ENCODE measurements at regions not wholly inside any gene's neighbourhood (a gene's known extent, or its start where the extent isn't known, plus 50 kb on each side); places are given as distances from the start of the nearest gene placed in this dataset.
"Not testable (repeated sequence)": the region's sequence is repeated elsewhere in the genome, so short reads cannot be mapped to it uniquely, and the experiment has no call there.

- Histone ChIP-seq H3K9ac (ENCODE audit: low read length in 5 of 5) (no peak overlapping the region), H3K4me3 (ENCODE audit: low read depth in 1 of 5, low read length in 5 of 5) (no peak overlapping the region), H3K4me1 (ENCODE audit: control insufficient read depth in 5 of 5, insufficient read depth in 5 of 5, low read length in 5 of 5) (no peaks in the 10 kb centered on the region), H3K27ac (ENCODE audit: low read depth, low read length) (no peak overlapping the region), H3K36me3 (ENCODE audit: control insufficient read depth in 5 of 5, insufficient read depth in 5 of 5, low read length in 5 of 5) (no peaks in the 10 kb centered on the region), H3K27me3 (ENCODE audit: control insufficient read depth in 5 of 5, insufficient read depth in 4 of 5, low read length in 5 of 5) (no peaks in the 10 kb centered on the region), H3K9me3 (ENCODE audit: control insufficient read depth in 5 of 5, low read length in 5 of 5) (peaks cover 0 to 6% (median 0%) of the 10 kb centered on the region in 5 donors)
These were observed 189.9 kb upstream of the NDUFV2 start for GRCh38 chr18:8912348-8913326.

- H3K4me1 ChIP-seq (ENCODE audit: control insufficient read depth in 5 of 5, insufficient read depth in 5 of 5, low read length in 5 of 5); H3K36me3 ChIP-seq (ENCODE audit: control insufficient read depth in 5 of 5, insufficient read depth in 5 of 5, low read length in 5 of 5); H3K27ac ChIP-seq (ENCODE audit: low read depth, low read length); H3K27me3 ChIP-seq (ENCODE audit: control insufficient read depth in 5 of 5, insufficient read depth in 4 of 5, low read length in 5 of 5); H3K9ac ChIP-seq (ENCODE audit: low read length in 5 of 5); H3K9me3 ChIP-seq (ENCODE audit: control insufficient read depth in 5 of 5, low read length in 5 of 5); H3K4me3 ChIP-seq (ENCODE audit: low read depth in 1 of 5, low read length in 5 of 5): not testable (repeated sequence)
These were observed 188.7 kb upstream of the NDUFV2 start for GRCh38 chr18:8913606-8914403.

- H3K9ac ChIP-seq (ENCODE audit: low read length in 5 of 5); H3K36me3 ChIP-seq (ENCODE audit: control insufficient read depth in 5 of 5, insufficient read depth in 5 of 5, low read length in 5 of 5); H3K4me3 ChIP-seq (ENCODE audit: low read depth in 1 of 5, low read length in 5 of 5); H3K4me1 ChIP-seq (ENCODE audit: control insufficient read depth in 5 of 5, insufficient read depth in 5 of 5, low read length in 5 of 5); H3K9me3 ChIP-seq (ENCODE audit: control insufficient read depth in 5 of 5, low read length in 5 of 5); H3K27ac ChIP-seq (ENCODE audit: low read depth, low read length); H3K27me3 ChIP-seq (ENCODE audit: control insufficient read depth in 5 of 5, insufficient read depth in 4 of 5, low read length in 5 of 5): not testable (repeated sequence)
These were observed 187.9 kb upstream of the NDUFV2 start for GRCh38 chr18:8914404-8915264.

GRCh38 chr18:8920856-8921787 lies 181.4 kb upstream of the NDUFV2 start:
- not testable (repeated sequence) for H3K9ac ChIP-seq (ENCODE audit: low read length in 5 of 5); H3K27me3 ChIP-seq (ENCODE audit: control insufficient read depth in 5 of 5, insufficient read depth in 4 of 5, low read length in 5 of 5); H3K4me1 ChIP-seq (ENCODE audit: control insufficient read depth in 5 of 5, insufficient read depth in 5 of 5, low read length in 5 of 5); H3K27ac ChIP-seq (ENCODE audit: low read depth, low read length); H3K9me3 ChIP-seq (ENCODE audit: control insufficient read depth in 5 of 5, low read length in 5 of 5); H3K4me3 ChIP-seq (ENCODE audit: low read depth in 1 of 5, low read length in 5 of 5); H3K36me3 ChIP-seq (ENCODE audit: control insufficient read depth in 5 of 5, insufficient read depth in 5 of 5, low read length in 5 of 5)

- Histone ChIP-seq H3K27ac (ENCODE audit: low read depth, low read length) (no peak overlapping the region), H3K4me3 (ENCODE audit: low read depth in 1 of 5, low read length in 5 of 5) (no peak overlapping the region), H3K9ac (ENCODE audit: low read length in 5 of 5) (no peak overlapping the region), H3K36me3 (ENCODE audit: control insufficient read depth in 5 of 5, insufficient read depth in 5 of 5, low read length in 5 of 5) (no peaks in the 10 kb centered on the region), H3K27me3 (ENCODE audit: control insufficient read depth in 5 of 5, insufficient read depth in 4 of 5, low read length in 5 of 5) (no peaks in the 10 kb centered on the region), H3K9me3 (ENCODE audit: control insufficient read depth in 5 of 5, low read length in 5 of 5) (peaks cover 15 to 30% (median 27%) of the 10 kb centered on the region in 5 donors), H3K4me1 (ENCODE audit: control insufficient read depth in 5 of 5, insufficient read depth in 5 of 5, low read length in 5 of 5) (peaks cover 0 to 6% (median 0%) of the 10 kb centered on the region in 5 donors)
These were observed 176.0 kb upstream of the NDUFV2 start for GRCh38 chr18:8926464-8926863.

GRCh38 chr18:8928044-8928443 lies 174.5 kb upstream of the NDUFV2 start:
- Histone ChIP-seq H3K4me1 (ENCODE audit: control insufficient read depth in 5 of 5, insufficient read depth in 5 of 5, low read length in 5 of 5) (peaks cover 0 to 6% (median 0%) of the 10 kb centered on the region in 5 donors), H3K9me3 (ENCODE audit: control insufficient read depth in 5 of 5, low read length in 5 of 5) (peaks cover 15 to 31% (median 28%) of the 10 kb centered on the region in 5 donors), H3K27ac (ENCODE audit: low read depth, low read length) (no peak overlapping the region), H3K9ac (ENCODE audit: low read length in 5 of 5) (no peak overlapping the region), H3K27me3 (ENCODE audit: control insufficient read depth in 5 of 5, insufficient read depth in 4 of 5, low read length in 5 of 5) (no peaks in the 10 kb centered on the region), H3K4me3 (ENCODE audit: low read depth in 1 of 5, low read length in 5 of 5) (no peak overlapping the region), H3K36me3 (ENCODE audit: control insufficient read depth in 5 of 5, insufficient read depth in 5 of 5, low read length in 5 of 5) (no peaks in the 10 kb centered on the region)

GRCh38 chr18:8928847-8929780 lies 173.4 kb upstream of the NDUFV2 start:
- Histone ChIP-seq H3K27me3 (ENCODE audit: control insufficient read depth in 5 of 5, insufficient read depth in 4 of 5, low read length in 5 of 5) (no peaks in the 10 kb centered on the region), H3K9me3 (ENCODE audit: control insufficient read depth in 5 of 5, low read length in 5 of 5) (peaks cover 15 to 32% (median 28%) of the 10 kb centered on the region in 5 donors), H3K4me3 (ENCODE audit: low read depth in 1 of 5, low read length in 5 of 5) (no peak overlapping the region), H3K27ac (ENCODE audit: low read depth, low read length) (no peak overlapping the region), H3K36me3 (ENCODE audit: control insufficient read depth in 5 of 5, insufficient read depth in 5 of 5, low read length in 5 of 5) (no peaks in the 10 kb centered on the region), H3K9ac (ENCODE audit: low read length in 5 of 5) (no peak overlapping the region), H3K4me1 (ENCODE audit: control insufficient read depth in 5 of 5, insufficient read depth in 5 of 5, low read length in 5 of 5) (peaks cover 0 to 6% (median 0%) of the 10 kb centered on the region in 5 donors)

- Histone ChIP-seq H3K27me3 (ENCODE audit: control insufficient read depth in 5 of 5, insufficient read depth in 4 of 5, low read length in 5 of 5) (no peaks in the 10 kb centered on the region), H3K36me3 (ENCODE audit: control insufficient read depth in 5 of 5, insufficient read depth in 5 of 5, low read length in 5 of 5) (no peaks in the 10 kb centered on the region), H3K4me1 (ENCODE audit: control insufficient read depth in 5 of 5, insufficient read depth in 5 of 5, low read length in 5 of 5) (peaks cover 0 to 6% (median 0%) of the 10 kb centered on the region in 5 donors), H3K27ac (ENCODE audit: low read depth, low read length) (no peak overlapping the region), H3K9ac (ENCODE audit: low read length in 5 of 5) (no peak overlapping the region), H3K4me3 (ENCODE audit: low read depth in 1 of 5, low read length in 5 of 5) (no peak overlapping the region), H3K9me3 (ENCODE audit: control insufficient read depth in 5 of 5, low read length in 5 of 5) (peaks cover 13 to 27% (median 22%) of the 10 kb centered on the region in 5 donors)
These were observed 171.4 kb upstream of the NDUFV2 start for GRCh38 chr18:8930990-8931616.
